ENCODE measurements at regions not wholly inside any gene's neighbourhood (a gene's known extent, or its start where the extent isn't known, plus 50 kb on each side); places are given as distances from the start of the nearest gene placed in this dataset.

GRCh38 chr15:67897646-67898339 lies 57.9 kb upstream of the RNU6-1 start:
- TF ChIP-seq CTCF (conservative IDR thresholded peaks at IDR 0.05 in 1 of 2, IDR thresholded peaks at IDR 0.05 in 1 of 2; ENCODE audit: low read depth in 1 of 2, low read length in 2 of 2) (no peak), EZH2 (IDR thresholded peaks at IDR 0.05; ENCODE audit: low read length, missing control alignments) (no peak)

Measured in fibroblast of lung (primary cell).